ENCODE measurements at regions not wholly inside any gene's neighbourhood (a gene's known extent, or its start where the extent isn't known, plus 50 kb on each side); places are given as distances from the start of the nearest gene placed in this dataset.

DNA sequence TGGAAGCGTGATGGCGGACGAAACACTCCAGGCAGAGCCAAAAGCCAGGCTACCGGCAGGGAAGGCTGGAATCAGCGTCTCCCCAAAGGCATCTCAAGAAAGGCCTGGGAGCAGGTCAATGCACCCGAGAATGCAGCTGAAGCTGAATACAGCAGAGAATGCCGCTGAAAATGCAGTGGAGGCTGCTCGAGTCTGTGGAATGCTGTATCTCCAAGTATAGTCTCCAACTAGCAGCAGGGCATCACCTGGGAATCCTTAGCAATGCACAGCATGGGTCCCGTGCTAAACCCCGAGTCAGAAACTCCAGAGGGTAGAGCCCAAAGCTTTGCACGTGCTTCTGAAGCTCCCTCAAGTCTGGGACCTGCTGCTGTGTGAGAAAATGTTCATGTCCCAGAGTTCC, 191.1 kb upstream of the ALKAL2 start:
- no peaks in the 10 kb centered on the region for H3K27me3 ChIP-seq (ENCODE audit: control insufficient read depth, insufficient read depth, low read length)
- H3K36me3 ChIP-seq (ENCODE audit: control insufficient read depth, insufficient read depth, low read length): no peaks in the 10 kb centered on the region
- FAIRE-seq (no peak), DNase-seq (ENCODE audit: low read depth) (no peak)
- TF ChIP-seq, protein P1, sequence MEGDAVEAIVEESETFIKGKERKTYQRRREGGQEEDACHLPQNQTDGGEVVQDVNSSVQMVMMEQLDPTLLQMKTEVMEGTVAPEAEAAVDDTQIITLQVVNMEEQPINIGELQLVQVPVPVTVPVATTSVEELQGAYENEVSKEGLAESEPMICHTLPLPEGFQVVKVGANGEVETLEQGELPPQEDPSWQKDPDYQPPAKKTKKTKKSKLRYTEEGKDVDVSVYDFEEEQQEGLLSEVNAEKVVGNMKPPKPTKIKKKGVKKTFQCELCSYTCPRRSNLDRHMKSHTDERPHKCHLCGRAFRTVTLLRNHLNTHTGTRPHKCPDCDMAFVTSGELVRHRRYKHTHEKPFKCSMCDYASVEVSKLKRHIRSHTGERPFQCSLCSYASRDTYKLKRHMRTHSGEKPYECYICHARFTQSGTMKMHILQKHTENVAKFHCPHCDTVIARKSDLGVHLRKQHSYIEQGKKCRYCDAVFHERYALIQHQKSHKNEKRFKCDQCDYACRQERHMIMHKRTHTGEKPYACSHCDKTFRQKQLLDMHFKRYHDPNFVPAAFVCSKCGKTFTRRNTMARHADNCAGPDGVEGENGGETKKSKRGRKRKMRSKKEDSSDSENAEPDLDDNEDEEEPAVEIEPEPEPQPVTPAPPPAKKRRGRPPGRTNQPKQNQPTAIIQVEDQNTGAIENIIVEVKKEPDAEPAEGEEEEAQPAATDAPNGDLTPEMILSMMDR (IDR thresholded peaks at IDR 0.05; ENCODE audit: insufficient read depth, low read length, severe bottlenecking): no peak
- no peak overlapping the region for H3K4me3 ChIP-seq (ENCODE audit: low read depth, low read length)

DNA sequence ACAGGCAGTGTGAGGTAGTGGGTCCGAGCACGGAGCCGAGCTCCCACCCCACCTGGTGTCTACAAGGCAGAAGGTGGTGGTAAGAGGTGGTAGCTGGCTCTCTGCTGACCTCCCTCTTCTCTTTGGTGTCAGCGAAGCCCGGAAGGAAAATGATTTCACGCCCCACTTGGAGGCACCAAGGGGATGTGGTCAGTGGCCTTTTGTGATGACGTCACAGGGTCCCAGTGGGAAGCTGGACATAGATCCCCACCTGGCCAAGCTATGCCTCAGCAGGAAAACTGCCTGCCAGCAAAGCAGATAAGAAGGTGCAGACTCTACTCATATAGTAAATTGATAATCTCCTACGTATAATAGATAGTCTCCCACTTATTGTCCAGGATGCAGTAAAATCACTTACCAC, 183.7 kb upstream of the ALKAL2 start:
- H3K36me3 ChIP-seq (ENCODE audit: control insufficient read depth, insufficient read depth, low read length): no peaks in the 10 kb centered on the region
- FAIRE-seq: no peak
- no peak for DNase-seq (ENCODE audit: low read depth)
- H3K4me3 ChIP-seq (ENCODE audit: low read depth, low read length): no peak overlapping the region
- H3K27me3 ChIP-seq (ENCODE audit: control insufficient read depth, insufficient read depth, low read length): no peaks in the 10 kb centered on the region
- TF ChIP-seq, protein P1 (IDR thresholded peaks at IDR 0.05; ENCODE audit: insufficient read depth, low read length, severe bottlenecking): no peak

DNA sequence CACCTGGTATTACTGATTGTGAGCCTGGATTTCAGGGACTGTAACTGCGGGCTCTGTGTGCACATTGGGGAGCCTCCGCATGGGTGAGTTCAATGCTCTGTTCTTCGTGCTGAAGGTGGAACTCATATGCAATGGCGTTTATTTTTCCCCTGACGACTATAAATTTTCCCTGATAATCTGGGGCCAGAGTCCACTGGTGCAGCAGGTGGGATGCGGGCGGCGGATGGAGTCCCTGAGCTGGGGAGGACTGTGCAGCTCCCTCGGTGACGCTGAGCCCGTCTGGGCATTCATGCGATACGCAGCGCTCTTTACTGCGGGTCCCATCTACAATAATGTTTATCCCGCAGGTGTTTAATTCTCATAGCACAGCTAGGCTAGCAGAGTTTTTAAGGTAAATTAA, 181.6 kb upstream of the ALKAL2 start:
- TF ChIP-seq, protein P1 (IDR thresholded peaks at IDR 0.05; ENCODE audit: insufficient read depth, low read length, severe bottlenecking): no peak
- DNase-seq (ENCODE audit: low read depth) (no peak), FAIRE-seq (no peak)
- Histone ChIP-seq H3K27me3 (ENCODE audit: control insufficient read depth, insufficient read depth, low read length) (no peaks in the 10 kb centered on the region), H3K4me3 (ENCODE audit: low read depth, low read length) (no peak overlapping the region), H3K36me3 (ENCODE audit: control insufficient read depth, insufficient read depth, low read length) (no peaks in the 10 kb centered on the region)

DNA sequence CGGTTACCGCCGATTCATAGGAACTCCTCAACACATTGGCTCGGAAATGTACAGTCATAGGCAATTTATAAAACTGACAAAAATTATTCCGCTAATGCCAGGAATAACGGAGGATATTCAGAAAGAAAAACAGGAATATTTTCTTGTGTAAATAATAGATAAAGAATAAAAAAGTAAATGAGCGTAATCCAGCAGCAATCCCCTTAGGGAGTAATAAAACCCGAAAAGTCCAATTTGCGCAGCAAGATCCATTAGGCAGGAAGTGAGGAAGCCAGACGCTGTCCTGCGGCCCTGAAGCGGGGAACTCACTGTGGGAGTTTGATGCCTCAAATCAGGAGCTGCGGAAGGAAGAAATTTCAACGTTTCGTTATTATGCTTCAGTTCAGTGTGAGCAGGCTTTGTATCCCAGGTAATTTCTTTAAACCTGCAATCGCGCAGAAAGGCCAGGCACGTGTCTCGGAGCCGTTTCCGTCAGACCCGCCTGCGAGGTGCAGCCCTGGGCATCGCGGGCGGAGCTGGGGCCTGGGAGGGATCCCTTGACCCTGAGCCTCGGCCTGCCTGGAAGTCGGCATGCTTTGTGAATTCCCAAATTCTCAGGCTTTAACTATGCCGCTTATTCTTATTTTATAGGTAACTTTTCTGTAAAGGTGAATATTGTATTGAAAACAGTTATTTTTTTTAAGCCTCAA, 180.9 kb upstream of the ALKAL2 start:
- TF ChIP-seq, protein P1 (IDR thresholded peaks at IDR 0.05; ENCODE audit: insufficient read depth, low read length, severe bottlenecking): no peak
- Histone ChIP-seq H3K27me3 (ENCODE audit: control insufficient read depth, insufficient read depth, low read length) (no peaks in the 10 kb centered on the region), H3K36me3 (ENCODE audit: control insufficient read depth, insufficient read depth, low read length) (no peaks in the 10 kb centered on the region), H3K4me3 (ENCODE audit: low read depth, low read length) (no peak overlapping the region)
- FAIRE-seq (no peak), DNase-seq (ENCODE audit: low read depth) (no peak)

DNA sequence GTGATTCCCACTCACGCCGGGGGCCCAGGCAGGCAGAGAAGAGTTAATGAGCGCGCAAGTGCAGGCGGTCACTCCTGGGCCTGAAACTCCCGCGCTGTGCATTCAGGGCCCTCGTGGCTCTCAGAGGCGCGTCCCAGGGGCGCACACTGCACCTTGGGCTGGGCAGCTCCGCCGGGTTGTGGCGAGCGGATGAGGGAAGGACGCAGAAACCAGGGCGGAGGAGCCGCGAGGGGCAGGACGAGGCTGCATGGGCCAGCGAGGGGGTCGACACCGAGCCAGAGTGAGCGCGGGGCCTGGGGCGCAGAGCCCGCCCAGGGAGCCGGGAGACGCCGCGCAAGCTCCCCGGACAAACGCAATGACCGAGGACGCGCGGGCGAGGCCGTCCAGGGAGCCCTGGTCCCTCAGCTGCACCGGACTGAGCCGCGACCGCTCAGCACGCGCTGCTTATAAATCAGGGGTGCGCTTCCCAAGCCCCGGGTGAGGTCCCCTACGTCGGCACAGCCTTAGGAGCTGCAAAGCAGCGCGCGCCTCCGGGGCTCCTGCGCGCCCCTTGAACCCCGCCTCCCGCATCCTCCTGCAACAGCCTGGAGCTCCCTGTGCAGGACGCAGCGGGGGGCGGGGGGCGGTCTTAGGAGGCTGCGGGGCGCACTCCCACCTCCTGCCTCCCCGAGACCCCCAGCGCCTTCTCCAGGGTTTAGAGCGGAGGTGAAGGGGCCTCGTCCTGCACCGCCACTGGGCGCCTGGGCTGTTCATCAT, 180.2 kb upstream of the ALKAL2 start:
- no peak overlapping the region for H3K4me3 ChIP-seq (ENCODE audit: low read depth, low read length)
- FAIRE-seq (no peak), DNase-seq (ENCODE audit: low read depth) (no peak)
- TF ChIP-seq, protein P1 (IDR thresholded peaks at IDR 0.05; ENCODE audit: insufficient read depth, low read length, severe bottlenecking): no peak
- H3K36me3 ChIP-seq (ENCODE audit: control insufficient read depth, insufficient read depth, low read length): no peaks in the 10 kb centered on the region
- H3K27me3 ChIP-seq (ENCODE audit: control insufficient read depth, insufficient read depth, low read length): no peaks in the 10 kb centered on the region
